RWPE1 (cell line): ENCODE measurements at regions not wholly inside any gene's neighbourhood (a gene's known extent, or its start where the extent isn't known, plus 50 kb on each side); places are given as distances from the start of the nearest gene placed in this dataset.
A peak's percentile ranks its signal among the peaks of the same experiment; 100 is the strongest.

Experiments used
- CTCF ChIA-PET: fragments of 350-600 bp; sonication (Branson Sonifier 250); formaldehyde crosslinking; extraction: SDS; loops from one replicate; lab custom pipeline; 2021; lab: Yijun Ruan, JAX
- POLR2A ChIA-PET: fragments of 400-600 bp; formaldehyde crosslinking; extraction: SDS; loops from one replicate; lab custom pipeline; 2020; ENCODE audit warnings: antibody characterized with exemption; ENCODE audit not compliant: low non-redundant PET; lab: Yijun Ruan, JAX
- DNase-seq: peaks from one replicate; pipeline ENCODE4 v3.0.0; 2012; ENCODE audit warnings: low spot score
- H3K27ac ChIP-seq: fragments of 450-650 bp; 2 replicates; pipeline ENCODE4 v1.5.1; 2017
- TF ChIP-seq, protein P1 (sequence below): fragments of 450-650 bp; conservative IDR thresholded peaks from 2 replicates; pipeline ENCODE4 v1.5.1; 2017; ENCODE audit warnings: low read depth, mild to moderate bottlenecking

DNA sequence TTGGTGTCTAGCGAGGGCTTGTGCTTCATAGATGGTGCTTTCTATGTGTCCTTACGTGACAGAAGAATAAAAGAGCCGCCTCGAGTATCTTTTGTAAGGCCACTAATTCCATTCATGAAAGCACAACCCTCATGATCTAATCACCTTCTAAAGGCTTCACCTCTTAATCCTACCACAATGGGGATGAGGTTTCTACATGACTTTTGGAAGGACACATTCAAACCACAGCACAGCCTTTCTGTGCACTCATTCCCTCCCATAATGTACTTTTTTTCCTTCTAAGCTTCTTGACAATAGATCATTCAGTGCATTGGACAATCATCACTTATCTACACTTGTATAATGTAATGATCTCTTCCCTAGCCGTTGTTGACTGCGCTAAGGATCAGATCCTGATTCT, 774.8 kb downstream of the BRINP1 start:
- no peak overlapping the region for H3K27ac ChIP-seq
- ChIA-PET POLR2A (no interaction called here), CTCF (no interaction called here)
- DNase-seq, result no peak
- TF ChIP-seq, protein P1, sequence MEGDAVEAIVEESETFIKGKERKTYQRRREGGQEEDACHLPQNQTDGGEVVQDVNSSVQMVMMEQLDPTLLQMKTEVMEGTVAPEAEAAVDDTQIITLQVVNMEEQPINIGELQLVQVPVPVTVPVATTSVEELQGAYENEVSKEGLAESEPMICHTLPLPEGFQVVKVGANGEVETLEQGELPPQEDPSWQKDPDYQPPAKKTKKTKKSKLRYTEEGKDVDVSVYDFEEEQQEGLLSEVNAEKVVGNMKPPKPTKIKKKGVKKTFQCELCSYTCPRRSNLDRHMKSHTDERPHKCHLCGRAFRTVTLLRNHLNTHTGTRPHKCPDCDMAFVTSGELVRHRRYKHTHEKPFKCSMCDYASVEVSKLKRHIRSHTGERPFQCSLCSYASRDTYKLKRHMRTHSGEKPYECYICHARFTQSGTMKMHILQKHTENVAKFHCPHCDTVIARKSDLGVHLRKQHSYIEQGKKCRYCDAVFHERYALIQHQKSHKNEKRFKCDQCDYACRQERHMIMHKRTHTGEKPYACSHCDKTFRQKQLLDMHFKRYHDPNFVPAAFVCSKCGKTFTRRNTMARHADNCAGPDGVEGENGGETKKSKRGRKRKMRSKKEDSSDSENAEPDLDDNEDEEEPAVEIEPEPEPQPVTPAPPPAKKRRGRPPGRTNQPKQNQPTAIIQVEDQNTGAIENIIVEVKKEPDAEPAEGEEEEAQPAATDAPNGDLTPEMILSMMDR, result no peak

DNA sequence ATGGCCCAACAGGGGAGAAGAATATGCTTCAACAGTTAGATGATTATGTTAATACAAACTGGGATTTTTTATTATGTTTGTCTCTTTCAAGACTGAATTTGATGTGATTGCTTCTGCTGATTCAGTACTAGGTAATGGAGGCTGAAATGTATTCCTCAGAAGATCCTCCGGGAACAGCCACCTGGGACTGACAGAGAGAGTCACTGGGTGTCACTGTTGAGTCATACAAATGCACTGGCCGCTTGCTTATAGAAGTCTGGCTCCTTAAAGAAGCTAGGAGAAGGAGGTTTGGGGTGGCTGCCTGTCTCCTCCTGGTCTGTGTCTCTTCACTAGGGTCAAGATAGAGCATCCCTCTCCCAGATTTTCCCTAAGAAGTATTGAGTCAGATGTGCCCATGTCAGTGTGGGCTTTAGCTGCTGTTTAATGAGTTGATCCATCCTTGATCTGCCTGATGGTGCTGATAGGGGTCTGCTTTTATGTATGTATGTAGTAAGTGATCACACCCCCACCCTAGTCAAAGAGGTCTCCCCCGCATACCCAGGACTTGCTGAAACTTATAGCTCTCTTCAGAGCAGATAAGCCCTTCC, 773.4 kb downstream of the BRINP1 start:
- POLR2A ChIA-PET, result no interaction called here
- CTCF ChIA-PET, result interaction anchor here (0.5 to 0.7 kb wide), 6 partner anchors 12 to 1505 kb away, joined by 3 to 6 read pairs (median 4); no protein-coding TSS in a partner anchor
- H3K27ac ChIP-seq, result no peak overlapping the region
- TF ChIP-seq, protein P1, result peak; percentile 52
- DNase-seq, result peak; percentile 45

- POLR2A ChIA-PET, result no interaction called here
- TF ChIP-seq, protein P1, result no peak
- CTCF ChIA-PET, result interaction anchor here (0.5 to 0.7 kb wide), 6 partner anchors 13 to 1504 kb away, joined by 3 to 6 read pairs (median 3); no protein-coding TSS in a partner anchor
- no peak overlapping the region for H3K27ac ChIP-seq
- no peak for DNase-seq
Observed at GRCh38 chr9:118596374-118597015, 772.7 kb downstream of the BRINP1 start.

DNA sequence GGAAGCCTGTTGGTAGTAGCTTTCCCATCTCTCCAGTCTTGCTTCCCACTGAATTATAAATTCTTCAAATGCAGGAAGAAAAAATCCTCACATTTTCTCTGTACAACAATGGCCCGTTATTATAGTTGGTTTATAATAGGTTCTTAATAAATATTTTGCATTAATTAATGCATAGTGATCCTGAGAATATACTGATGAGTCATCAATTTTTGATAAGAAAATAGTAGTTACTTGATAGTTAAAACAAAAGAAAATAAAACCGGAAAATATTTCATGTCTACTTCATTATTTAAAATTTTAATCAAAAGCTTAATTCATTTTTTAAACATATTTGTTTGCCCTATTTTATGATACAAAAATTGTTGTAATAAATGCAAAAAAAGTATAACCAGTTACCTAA, 762.6 kb downstream of the BRINP1 start:
- no peak for DNase-seq
- CTCF ChIA-PET, result no interaction called here

DNA sequence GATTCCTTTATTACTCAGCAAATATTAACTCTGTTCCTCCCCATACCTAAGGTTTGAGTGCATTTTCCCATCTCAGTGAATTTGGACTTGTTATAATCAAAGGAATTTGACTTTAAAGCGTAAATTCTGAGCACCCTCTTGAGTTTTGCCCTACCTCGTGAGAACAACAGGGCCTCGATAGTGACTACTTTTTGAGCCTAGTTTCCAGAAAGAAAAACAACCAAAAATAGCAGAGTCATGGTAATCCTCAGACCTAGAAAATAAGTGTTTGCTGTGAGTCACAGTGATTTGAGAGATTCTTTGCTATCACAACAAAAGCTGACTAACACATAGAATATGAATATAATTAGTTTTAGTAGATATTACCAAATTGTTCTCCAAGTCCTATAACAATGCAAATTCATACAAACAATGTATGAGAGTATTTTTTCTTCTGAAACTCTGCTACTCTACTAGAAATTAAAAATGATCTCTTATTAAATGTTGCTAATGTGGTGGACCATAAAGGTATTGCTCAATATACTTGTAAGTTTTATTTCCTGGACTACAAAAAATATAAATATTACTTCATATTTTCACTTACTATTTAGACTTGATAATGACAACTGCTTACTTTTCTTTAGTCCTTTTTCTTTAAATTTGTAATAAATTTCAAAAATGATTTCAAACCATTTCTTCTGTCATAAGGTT, 759.7 kb downstream of the BRINP1 start:
- DNase-seq, result peak; percentile 48
- ChIA-PET CTCF (interaction anchor here (0.6 kb wide), 1 partner anchor 11 kb away, joined by 4 read pairs; no protein-coding TSS in a partner anchor), POLR2A (no interaction called here)
- TF ChIP-seq, protein P1, result no peak
- H3K27ac ChIP-seq, result no peak overlapping the region

More for the DNA sequence above, 762.6 kb downstream of the BRINP1 start:
- TF ChIP-seq, protein P1, result no peak
- POLR2A ChIA-PET, result no interaction called here
- no peak overlapping the region for H3K27ac ChIP-seq

DNA sequence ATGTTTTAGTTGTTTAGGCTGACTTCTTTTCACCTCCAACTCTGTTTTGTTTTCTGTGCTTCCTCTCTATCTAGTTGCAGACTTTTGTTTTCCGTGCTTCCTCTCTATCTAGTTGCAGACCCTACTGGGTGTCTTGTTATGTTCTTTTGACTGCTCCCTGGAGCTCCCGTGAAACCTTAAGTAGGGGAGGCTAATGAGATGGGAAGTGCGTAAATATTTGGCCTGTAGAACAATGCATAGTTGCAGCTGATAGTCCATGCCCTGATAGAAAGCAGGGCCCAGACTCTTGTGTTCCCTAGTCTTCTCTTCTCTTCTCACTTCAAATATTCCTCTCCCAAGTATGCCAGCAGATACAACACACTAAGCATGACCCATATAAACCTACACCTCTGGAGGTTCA, 757.0 kb downstream of the BRINP1 start:
- no peak for DNase-seq
- ChIA-PET POLR2A (no interaction called here), CTCF (no interaction called here)
- no peak overlapping the region for H3K27ac ChIP-seq
- TF ChIP-seq, protein P1, result no peak
